IMR-90 (cell line): ENCODE measurements at regions not wholly inside any gene's neighbourhood (a gene's known extent, or its start where the extent isn't known, plus 50 kb on each side); places are given as distances from the start of the nearest gene placed in this dataset.
A peak's percentile ranks its signal among the peaks of the same experiment; 100 is the strongest.

Experiments
- ATAC-seq: fragments of 200-7000 bp; cut with Tn5 transposase; 2 replicates; pipeline ENCODE4 v1.9.1; 2020; ENCODE audit warnings: low read depth, mild to moderate bottlenecking, moderate library complexity
- BruUV-seq: library from RNA; stranded (reverse); fragments of 400-500 nt; replicated peaks from 2 replicates; lab custom pipeline; 2021; lab: Mats Ljungman, UMichigan
- CTCF ChIA-PET: fragments of 300-600 bp; formaldehyde crosslinking; extraction: SDS; loops from one replicate; lab custom pipeline; 2021; ENCODE audit warnings: antibody characterized with exemption; lab: Yijun Ruan, JAX
- POLR2A ChIA-PET: fragments of 300-600 bp; sonication (Branson Sonifier 250); formaldehyde crosslinking; loops from one replicate; lab custom pipeline; 2022; ENCODE audit warnings: antibody characterized with exemption; ENCODE audit not compliant: unreplicated experiment; lab: Charles Lee
- DNase-seq: peaks from one replicate; pipeline ENCODE4 v3.0.0; 2013
- H2AFZ ChIP-seq: replicated peaks from 2 replicates; pipeline ENCODE3; 2013; ENCODE audit warnings: low read length, mild to moderate bottlenecking; ENCODE audit not compliant: poor library complexity
- H2AK5ac ChIP-seq: 2 replicates; pipeline ENCODE4 v1.6.1; 2013; ENCODE audit warnings: low read depth, low read length, inconsistent platforms
- H2AK9ac ChIP-seq: replicated peaks from 2 replicates; pipeline ENCODE3; 2013; ENCODE audit warnings: mild to moderate bottlenecking, low read depth, low read length, moderate library complexity; ENCODE audit not compliant: poor library complexity
- H2BK120ac ChIP-seq: 2 replicates; pipeline ENCODE4 v1.6.1; 2013; ENCODE audit warnings: low read depth, low read length, inconsistent platforms
- H2BK15ac ChIP-seq: 3 replicates; pipeline ENCODE4 v1.6.1; 2013; ENCODE audit warnings: low read depth, low read length, inconsistent platforms
- H2BK20ac ChIP-seq: 2 replicates; pipeline ENCODE4 v1.6.1; 2013; ENCODE audit warnings: low read depth, mild to moderate bottlenecking, inconsistent platforms, low read length, moderate library complexity
- H2BK5ac ChIP-seq: 2 replicates; pipeline ENCODE4 v1.6.1; 2013; ENCODE audit warnings: mild to moderate bottlenecking, low read depth, low read length, inconsistent platforms; ENCODE audit not compliant: poor library complexity, severe bottlenecking
- H3K14ac ChIP-seq: replicated peaks from 2 replicates; pipeline ENCODE4 v1.6.1; 2013; ENCODE audit warnings: low read depth, low read length, inconsistent platforms
- H3K18ac ChIP-seq: 2 replicates; pipeline ENCODE4 v1.6.1; 2013; ENCODE audit warnings: low read depth, low read length, control low read depth
- H3K23ac ChIP-seq: 2 replicates; pipeline ENCODE4 v1.6.1; 2013; ENCODE audit warnings: low read depth, low read length, inconsistent platforms
- H3K27ac ChIP-seq: 2 replicates; pipeline ENCODE4 v1.5.1; 2013; ENCODE audit warnings: mild to moderate bottlenecking, control low read depth, low read length; ENCODE audit not compliant: insufficient read depth
- H3K27me3 ChIP-seq: 2 replicates; pipeline ENCODE4 v1.6.1; 2013; ENCODE audit warnings: low read length; ENCODE audit not compliant: control insufficient read depth, insufficient read depth
- H3K36me3 ChIP-seq: 2 replicates; pipeline ENCODE4 v1.6.1; 2013; ENCODE audit warnings: low read length, mixed read lengths; ENCODE audit not compliant: control insufficient read depth, insufficient read depth
- H3K4ac ChIP-seq: 2 replicates; pipeline ENCODE4 v1.6.1; 2013; ENCODE audit warnings: low read depth, low read length, inconsistent platforms
- H3K4me1 ChIP-seq: 2 replicates; pipeline ENCODE4 v1.6.1; 2013; ENCODE audit warnings: low read length, mixed read lengths; ENCODE audit not compliant: control insufficient read depth, insufficient read depth
- H3K4me2 ChIP-seq: 2 replicates; pipeline ENCODE4 v1.6.1; 2013; ENCODE audit warnings: low read depth, mild to moderate bottlenecking, control low read depth, low read length, moderate library complexity
- H3K4me3 ChIP-seq: 2 replicates; pipeline ENCODE4 v1.5.1; 2013; ENCODE audit warnings: low read depth, mild to moderate bottlenecking, control low read depth, low read length, moderate library complexity; ENCODE audit not compliant: insufficient read depth
- H3K56ac ChIP-seq: 2 replicates; pipeline ENCODE4 v1.6.1; 2013; ENCODE audit warnings: low read length, inconsistent platforms; ENCODE audit not compliant: insufficient read depth; ENCODE audit errors: extremely low read depth
- H3K79me1 ChIP-seq, 2 experiments: 2 replicates each; pipeline ENCODE4 v1.6.1; 2013; ENCODE audit warnings: low read length in 2 of 2, inconsistent platforms in 1 of 2, low read depth in 1 of 2
- H3K9ac ChIP-seq: 2 replicates; pipeline ENCODE4 v1.6.1; 2013; ENCODE audit warnings: low read depth, low read length, control low read depth
- H3K9me1 ChIP-seq: 2 replicates; pipeline ENCODE4 v1.6.1; 2013; ENCODE audit warnings: low read length, inconsistent platforms; ENCODE audit not compliant: insufficient read depth
- H3K9me3 ChIP-seq: 2 replicates; pipeline ENCODE4 v1.6.1; 2013; ENCODE audit warnings: low read length; ENCODE audit not compliant: control insufficient read depth, insufficient read depth
- H4K20me1 ChIP-seq: 2 replicates; pipeline ENCODE4 v1.6.1; 2013; ENCODE audit warnings: low read length, inconsistent platforms; ENCODE audit not compliant: insufficient read depth
- H4K5ac ChIP-seq: 2 replicates; pipeline ENCODE4 v1.6.1; 2013; ENCODE audit warnings: mild to moderate bottlenecking, low read depth, low read length, control low read depth
- H4K8ac ChIP-seq, 2 experiments: 2 replicates each; pipeline ENCODE4 v1.6.1; 2013; ENCODE audit warnings: low read depth in 2 of 2, low read length in 2 of 2, control low read depth in 1 of 2, inconsistent platforms in 1 of 2
- H4K91ac ChIP-seq: 2 replicates; pipeline ENCODE4 v1.6.1; 2013; ENCODE audit warnings: low read depth, low read length, inconsistent platforms; ENCODE audit not compliant: insufficient read depth
- MAFK ChIP-seq: IDR thresholded peaks from 2 replicates; pipeline ENCODE4 v1.6.1; 2012; ENCODE audit warnings: low read depth, low read length, improper control_type of control experiment
- NFE2L2 ChIP-seq: fragments of 150-350 bp; IDR thresholded peaks from 2 replicates; pipeline ENCODE4 v1.6.1; 2016; ENCODE audit warnings: low read depth, mild to moderate bottlenecking, low read length
- WGBS, 2 experiments: methylation state at CpG; one replicate each; pipeline versions ENCODE4 v1.1.5 to v1.1.7; 2013; ENCODE audit warnings: missing lambda C conversion rate in 2 of 2; ENCODE audit not compliant: insufficient read length in 1 of 2; ENCODE audit errors: extremely low coverage in 2 of 2; 5-methylcytosine and 5-hydroxymethylcytosine counted together
- dilution Hi-C: fragments of 300-500 bp; cut with HindIII; formaldehyde crosslinking; loops from one replicate; pipeline ENCODE4 v1.14.3; 2018; ENCODE audit warnings: low sequenced_read_pairs; ENCODE audit not compliant: unreplicated experiment
- in situ Hi-C: fragments of 300-500 bp; cut with MboI; formaldehyde crosslinking; loops from 3 replicates; pipeline ENCODE4 v1.14.3; 2019; ENCODE audit warnings: low sequenced_read_pairs, inconsistent platforms, mixed read lengths
- intact Hi-C: fragments of 100-400 bp; cut with micrococcal nuclease; formaldehyde crosslinking; loops from 2 replicates; pipeline ENCODE4 v1.10.0; 2022

- peak; percentile 87 for TF ChIP-seq MAFK
- TF ChIP-seq NFE2L2: no peak
- CTCF ChIA-PET: interaction anchor here (0.6 kb wide), 1 partner anchor 24 kb away, joined by 3 read pairs; no protein-coding TSS in a partner anchor
- ATAC-seq: no peak
- no peak overlapping the region for H4K8ac ChIP-seq
- H2BK5ac ChIP-seq: no peak overlapping the region
- no peak overlapping the region for H3K27ac ChIP-seq
- no peak for DNase-seq
- no peak overlapping the region for H3K4ac ChIP-seq
- dilution Hi-C loops (no loop called here), in situ Hi-C loops (no loop called here), intact Hi-C loops (no loop called here)
- H3K9me3 ChIP-seq: no peaks in the 10 kb centered on the region
- no peak overlapping the region for H4K91ac ChIP-seq
- H2AK9ac ChIP-seq: no peak overlapping the region
- H3K4me2 ChIP-seq: no peak overlapping the region
- H3K4me1 ChIP-seq: no peaks in the 10 kb centered on the region
- H3K14ac ChIP-seq: no peak overlapping the region
- H4K5ac ChIP-seq: no peak overlapping the region
- H3K36me3 ChIP-seq: no peaks in the 10 kb centered on the region
- H3K56ac ChIP-seq: no peak overlapping the region
- no peak overlapping the region for H2BK15ac ChIP-seq
- no peaks in the 10 kb centered on the region for H3K27me3 ChIP-seq
- BruUV-seq: no TSS peak
- WGBS, 2 experiments: 50% methylated on average over 1 of the region's 3 CpGs; no CpG with 5 or more reads in 1 of the 2 experiments
- POLR2A ChIA-PET: no interaction called here
- H4K20me1 ChIP-seq: no peaks in the 10 kb centered on the region
- no peak overlapping the region for H3K23ac ChIP-seq
- H3K79me1 ChIP-seq: no peaks in the 10 kb centered on the region
- no peaks in the 10 kb centered on the region for H3K9me1 ChIP-seq
- H3K9ac ChIP-seq: no peak overlapping the region
- H2BK20ac ChIP-seq: no peak overlapping the region
- no peak overlapping the region for H3K18ac ChIP-seq
- H3K4me3 ChIP-seq: no peak overlapping the region
- no peak overlapping the region for H2BK120ac ChIP-seq
- H2AFZ ChIP-seq: no peak overlapping the region
- H2AK5ac ChIP-seq: no peak overlapping the region
Measured at GRCh38 chr7:79683185-79683890, 229.9 kb upstream of the MAGI2 start.
